Left lung (tissue), 4 donors: ENCODE measurements at regions not wholly inside any gene's neighbourhood (a gene's known extent, or its start where the extent isn't known, plus 50 kb on each side); places are given as distances from the start of the nearest gene placed in this dataset.
A peak's percentile ranks its signal among the peaks of the same experiment; 100 is the strongest.

Experiments
- ATAC-seq: fragments of 200-7000 bp; cut with Tn5 transposase; one replicate; pipeline ENCODE4 v1.9.1; 2020; ENCODE audit warnings: moderate library complexity
- DNase-seq, 4 donors: peaks; one replicate each; pipeline ENCODE4 v3.0.0-alpha.2; 2013 to 2020
- H3K27ac ChIP-seq, 2 donors: fragments of 200-600 bp; sonication (generic) in 1 of 2; one replicate each; pipeline versions ENCODE4 v1.5.0 to v1.8.0; 2020 to 2021
- H3K27me3 ChIP-seq, 2 donors: fragments of 200-600 bp; sonication (generic) in 1 of 2; one replicate each; pipeline versions ENCODE4 v1.5.0 to v1.8.0; 2020 to 2021
- H3K36me3 ChIP-seq, 2 donors: fragments of 200-600 bp; sonication (generic) in 1 of 2; one replicate each; pipeline versions ENCODE4 v1.5.0 to v1.8.0; 2020 to 2021
- H3K4me1 ChIP-seq, 2 donors: fragments of 200-600 bp; one replicate each; pipeline ENCODE4 v1.8.0; 2021
- H3K4me3 ChIP-seq, 2 donors: fragments of 200-600 bp; sonication (generic) in 1 of 2; one replicate each; pipeline versions ENCODE4 v1.5.0 to v1.8.0; 2020 to 2021; ENCODE audit warnings: mild to moderate bottlenecking in 1 of 2
- H3K9me3 ChIP-seq, 2 donors: fragments of 200-600 bp; sonication (generic) in 1 of 2; one replicate each; pipeline versions ENCODE4 v1.5.0 to v1.8.0; 2020 to 2021
- CTCF ChIP-seq, 2 donors: fragments of 200-600 bp; sonication (generic) in 1 of 2; IDR thresholded peaks; one replicate each; pipeline versions ENCODE4 v1.5.0 to v1.8.0; 2021; ENCODE audit warnings: antibody characterized with exemption in 2 of 2
- intact Hi-C, 2 donors: fragments of 100-400 bp; cut with DNase I; formaldehyde crosslinking; loops; one replicate each; pipeline versions ENCODE4 v1.11.2 to v1.14.2; 2022
- donor health status: DM: no; HTN: yes; CAD: no.
- donor health status: DM: no; HTN: no; CAD: no.

GRCh38 chr5:166163996-166164610 lies 2127.3 kb upstream of the WWC1 start:
- no peak for TF ChIP-seq CTCF (IDR thresholded peaks at IDR 0.05)
- intact Hi-C loops = no loop called here
- Histone ChIP-seq H3K27ac (no peak overlapping the region), H3K36me3 (no peaks in the 10 kb centered on the region), H3K4me3 (no peak overlapping the region), H3K4me1 (no peaks in the 10 kb centered on the region), H3K9me3 (no peaks in the 10 kb centered on the region), H3K27me3 (no peaks in the 10 kb centered on the region)
- ATAC-seq (no peak), DNase-seq (no peak)

- DNase-seq = peak in 1 of 4 donors; percentile 16
- ATAC-seq = no peak
- no peak overlapping the region for H3K4me3 ChIP-seq
- H3K9me3 ChIP-seq = no peaks in the 10 kb centered on the region
- intact Hi-C loops = no loop called here
- H3K36me3 ChIP-seq = no peaks in the 10 kb centered on the region
- H3K4me1 ChIP-seq = no peaks in the 10 kb centered on the region
- no peak for TF ChIP-seq CTCF (IDR thresholded peaks at IDR 0.05)
- no peak overlapping the region for H3K27ac ChIP-seq
- H3K27me3 ChIP-seq = no peaks in the 10 kb centered on the region
Observed at GRCh38 chr5:166165596-166165995, 2125.8 kb upstream of the WWC1 start.

GRCh38 chr5:166166071-166166470 lies 2125.4 kb upstream of the WWC1 start:
- Histone ChIP-seq H3K27ac (no peak overlapping the region), H3K9me3 (no peaks in the 10 kb centered on the region), H3K4me3 (no peak overlapping the region), H3K27me3 (no peaks in the 10 kb centered on the region), H3K4me1 (no peaks in the 10 kb centered on the region), H3K36me3 (no peaks in the 10 kb centered on the region)
- intact Hi-C loops = no loop called here
- ATAC-seq (no peak), DNase-seq (no peak)
- TF ChIP-seq CTCF (IDR thresholded peaks at IDR 0.05) = no peak

- no peaks in the 10 kb centered on the region for H3K9me3 ChIP-seq
- H3K36me3 ChIP-seq = no peaks in the 10 kb centered on the region
- ATAC-seq (no peak), DNase-seq (no peak)
- H3K27me3 ChIP-seq = no peaks in the 10 kb centered on the region
- no peak for TF ChIP-seq CTCF (IDR thresholded peaks at IDR 0.05)
- intact Hi-C loops = no loop called here
- H3K4me3 ChIP-seq = no peak overlapping the region
- H3K27ac ChIP-seq = no peak overlapping the region
- no peaks in the 10 kb centered on the region for H3K4me1 ChIP-seq
Observed at GRCh38 chr5:166172597-166172996, 2118.8 kb upstream of the WWC1 start.

GRCh38 chr5:166178411-166179080 lies 2112.9 kb upstream of the WWC1 start:
- no peaks in the 10 kb centered on the region for H3K4me1 ChIP-seq
- no peaks in the 10 kb centered on the region for H3K36me3 ChIP-seq
- no peaks in the 10 kb centered on the region for H3K27me3 ChIP-seq
- no peak overlapping the region for H3K4me3 ChIP-seq
- H3K27ac ChIP-seq = no peak overlapping the region
- ATAC-seq (no peak), DNase-seq (no peak)
- TF ChIP-seq CTCF (IDR thresholded peaks at IDR 0.05) = no peak
- intact Hi-C loops = no loop called here
- H3K9me3 ChIP-seq = no peaks in the 10 kb centered on the region
